Stimulated activated naive B cell treated with anti-CD40 and anti-IgM and Interleukin-4, amounts not matched to agents 10 μg/mL and 1 μg/mL and 100 μg/mL, for 72 hours (primary cell): ENCODE measurements at regions not wholly inside any gene's neighbourhood (a gene's known extent, or its start where the extent isn't known, plus 50 kb on each side); places are given as distances from the start of the nearest gene placed in this dataset.

ENCODE experiments used
- ATAC-seq, 2 donors: fragments of 150-1000 bp; cut with Tn5 transposase; replicated peaks; 2 replicates each; pipeline ENCODE4 v1.10.0; 2021; ENCODE audit warnings: moderate library complexity in 1 of 2
- DNase-seq: peaks from one replicate; pipeline ENCODE4 v3.0.0; 2021
- H3K27ac Mint-ChIP-seq: one replicate; pipeline ENCODE4 v1.8.0; 2022; ENCODE audit warnings: mild to moderate bottlenecking, mixed read lengths
- H3K27me3 Mint-ChIP-seq, 2 donors: one replicate each; pipeline ENCODE4 v1.8.0; 2022; ENCODE audit warnings: mixed read lengths in 2 of 2
- H3K36me3 Mint-ChIP-seq, 2 donors: one replicate each; pipeline ENCODE4 v1.8.0; 2022; ENCODE audit warnings: mixed read lengths in 2 of 2, mild to moderate bottlenecking in 1 of 2
- H3K4me1 Mint-ChIP-seq, 2 donors: one replicate each; pipeline ENCODE4 v1.8.0; 2022; ENCODE audit warnings: mixed read lengths in 2 of 2, mild to moderate bottlenecking in 1 of 2
- H3K4me3 Mint-ChIP-seq, 2 donors: one replicate each; pipeline ENCODE4 v1.8.0; 2022; ENCODE audit warnings: mild to moderate bottlenecking in 2 of 2, mixed read lengths in 2 of 2, moderate library complexity in 1 of 2
- H3K9me3 Mint-ChIP-seq, 2 donors: one replicate each; pipeline ENCODE4 v1.8.0; 2022; ENCODE audit warnings: mixed read lengths in 2 of 2, mild to moderate bottlenecking in 1 of 2

DNA sequence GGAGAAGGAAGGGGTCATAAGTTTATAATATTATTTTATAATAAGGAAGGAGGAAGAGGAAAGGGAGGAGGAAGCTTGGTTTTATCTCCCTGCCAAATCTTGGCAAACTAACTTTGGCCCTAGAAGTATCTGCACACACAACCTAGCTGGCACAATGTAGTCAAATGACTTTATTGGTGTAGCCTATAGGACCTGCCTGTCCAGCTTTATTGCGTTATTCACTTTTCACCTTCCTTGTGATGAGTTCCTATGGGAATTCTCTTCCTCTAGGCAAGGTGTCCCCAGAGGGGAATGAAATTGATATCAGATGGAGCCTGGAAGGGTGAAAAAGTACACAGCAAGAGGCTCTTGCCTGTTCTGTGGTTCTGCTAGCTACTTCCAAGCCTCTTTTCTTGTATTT is 111.2 kb upstream of the SLC25A36 start:
- H3K27ac Mint-ChIP-seq, result no peak overlapping the region
- no peak overlapping the region for H3K4me3 Mint-ChIP-seq
- DNase-seq (no peak), ATAC-seq (no peak)
- peaks cover 4 to 7% of the 10 kb centered on the region in 2 donors for H3K4me1 Mint-ChIP-seq
- no peaks in the 10 kb centered on the region for H3K9me3 Mint-ChIP-seq
- H3K27me3 Mint-ChIP-seq, result peaks cover 0 to 5% of the 10 kb centered on the region in 2 donors
- H3K36me3 Mint-ChIP-seq, result no peaks in the 10 kb centered on the region

DNA sequence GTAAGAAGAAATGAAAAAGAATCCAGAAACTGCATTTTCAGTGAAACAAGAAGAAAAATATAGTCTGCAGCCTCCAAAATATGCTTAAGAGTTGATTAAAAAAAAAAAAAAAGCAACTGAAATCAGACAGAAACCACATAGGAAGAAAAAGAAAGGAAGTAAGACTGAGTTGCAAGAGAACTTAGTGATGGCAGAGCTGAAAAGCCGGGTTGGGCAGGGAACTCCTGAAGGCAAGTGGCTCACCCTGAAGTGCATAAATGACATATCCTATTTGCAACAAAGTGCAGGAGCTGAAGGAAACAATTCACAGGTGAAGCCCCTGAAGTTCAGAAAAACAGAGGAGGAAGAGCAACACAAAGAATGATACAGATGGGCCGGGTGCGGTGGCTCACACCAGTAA is 108.8 kb upstream of the SLC25A36 start:
- Mint-ChIP-seq H3K36me3 (no peaks in the 10 kb centered on the region), H3K27me3 (peaks cover 0 to 5% of the 10 kb centered on the region in 2 donors), H3K27ac (no peak overlapping the region), H3K4me3 (peak overlapping the region in 1 of 2 donors; percentile 32), H3K4me1 (peaks cover 4 to 7% of the 10 kb centered on the region in 2 donors), H3K9me3 (no peaks in the 10 kb centered on the region)
- DNase-seq (no peak), ATAC-seq (peak in 1 of 2 donors; percentile 80)

DNA sequence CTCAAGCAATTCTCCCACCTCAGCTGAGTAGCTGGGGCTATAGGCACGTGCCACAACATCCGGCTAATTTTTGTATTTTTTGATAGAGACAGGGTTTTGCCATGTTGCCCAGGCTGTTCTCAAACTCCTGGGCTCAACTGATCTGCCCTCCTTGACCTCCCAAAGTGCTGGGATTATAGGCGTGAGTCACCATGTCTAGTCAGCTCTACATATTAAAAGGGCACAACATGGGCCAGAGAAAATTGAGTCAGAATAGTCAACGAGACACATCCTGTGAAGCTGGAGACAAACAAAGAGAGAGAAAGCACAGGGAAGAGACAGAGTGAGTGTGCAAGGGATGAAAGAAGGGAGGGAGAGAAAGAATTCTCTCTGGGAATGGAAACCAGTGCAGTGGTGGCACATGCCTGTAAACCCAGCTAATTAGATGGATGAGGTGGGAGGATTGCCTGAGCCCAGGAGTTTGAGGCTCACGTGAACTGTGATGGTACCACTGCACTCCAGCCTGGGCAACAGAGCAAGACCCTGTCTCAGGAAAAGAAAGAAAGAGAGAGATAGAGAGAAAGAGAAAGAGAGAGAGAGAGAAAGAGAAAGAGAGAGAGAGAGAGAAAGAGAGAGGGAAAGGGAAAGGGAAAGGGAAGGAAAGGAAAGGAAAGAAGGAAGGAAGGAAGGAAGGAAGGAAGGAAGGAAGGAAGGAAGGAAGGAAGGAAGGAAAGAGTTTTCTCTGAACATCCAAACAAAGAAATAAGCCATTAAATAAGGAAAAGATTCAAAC is 107.2 kb upstream of the SLC25A36 start:
- no peak overlapping the region for H3K27ac Mint-ChIP-seq
- H3K4me1 Mint-ChIP-seq, result peaks cover 4 to 7% of the 10 kb centered on the region in 2 donors
- ATAC-seq (no peak), DNase-seq (no peak)
- H3K27me3 Mint-ChIP-seq, result peaks cover 0 to 5% of the 10 kb centered on the region in 2 donors
- H3K4me3 Mint-ChIP-seq, result no peak overlapping the region
- H3K36me3 Mint-ChIP-seq, result no peaks in the 10 kb centered on the region
- no peaks in the 10 kb centered on the region for H3K9me3 Mint-ChIP-seq

DNA sequence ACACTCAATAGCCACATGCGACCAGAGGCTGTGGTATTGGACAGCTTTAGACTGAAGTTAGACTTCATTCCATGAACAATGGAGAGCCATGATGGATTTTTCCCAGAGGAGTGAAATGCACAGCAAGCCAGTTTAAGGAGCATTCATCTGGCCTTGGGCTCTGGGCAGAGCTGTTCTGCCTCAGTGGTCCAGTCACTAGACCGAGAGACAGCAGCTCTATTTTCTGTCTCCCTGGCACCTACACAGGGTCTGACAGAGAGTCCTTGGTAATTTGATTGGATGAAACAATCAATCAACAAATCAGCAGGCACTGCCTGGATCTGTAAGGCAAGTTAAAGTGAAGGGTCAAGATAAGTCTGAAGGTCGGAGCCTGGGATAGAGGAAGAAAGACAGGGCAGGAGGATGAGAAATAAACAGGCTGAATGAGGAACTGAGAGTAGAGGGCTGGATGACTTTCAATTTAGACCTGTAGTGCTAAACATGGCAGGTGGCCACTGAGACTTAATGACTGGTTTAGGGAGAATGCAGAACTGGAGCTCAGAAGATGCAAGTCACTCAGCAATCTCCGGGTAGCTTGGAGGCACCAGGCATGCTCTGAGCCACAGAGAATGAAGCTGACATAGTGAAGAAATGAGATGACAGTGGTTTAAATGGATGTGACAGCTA is 98.5 kb upstream of the SLC25A36 start:
- H3K4me1 Mint-ChIP-seq, result peaks cover 20 to 26% of the 10 kb centered on the region in 2 donors
- ATAC-seq (peak; percentile 96 to 98), DNase-seq (peak; percentile 51)
- no peaks in the 10 kb centered on the region for H3K36me3 Mint-ChIP-seq
- H3K27ac Mint-ChIP-seq, result peak overlapping the region; percentile 83
- H3K4me3 Mint-ChIP-seq, result peak overlapping the region; percentile 52 to 55
- no peaks in the 10 kb centered on the region for H3K27me3 Mint-ChIP-seq
- peaks cover 0 to 1% of the 10 kb centered on the region in 2 donors for H3K9me3 Mint-ChIP-seq

- Mint-ChIP-seq H3K36me3 (no peaks in the 10 kb centered on the region), H3K4me3 (peak overlapping the region; percentile 52 to 55), H3K4me1 (peaks cover 20 to 26% of the 10 kb centered on the region in 2 donors), H3K27me3 (no peaks in the 10 kb centered on the region), H3K9me3 (peaks cover 0 to 1% of the 10 kb centered on the region in 2 donors), H3K27ac (peak overlapping the region; percentile 83)
- no peak for ATAC-seq
- no peak for DNase-seq
These were observed 98.0 kb upstream of the SLC25A36 start for GRCh38 chr3:140843656-140844055.

- Mint-ChIP-seq H3K4me3 (no peak overlapping the region), H3K27ac (no peak overlapping the region), H3K27me3 (peaks cover 0 to 3% of the 10 kb centered on the region in 2 donors), H3K36me3 (no peaks in the 10 kb centered on the region), H3K4me1 (peaks cover 20 to 26% of the 10 kb centered on the region in 2 donors), H3K9me3 (peaks cover 0 to 1% of the 10 kb centered on the region in 2 donors)
- ATAC-seq (no peak), DNase-seq (no peak)
These were observed 97.6 kb upstream of the SLC25A36 start for GRCh38 chr3:140844072-140844471.

- H3K4me1 Mint-ChIP-seq, result peaks cover 20 to 26% of the 10 kb centered on the region in 2 donors
- peaks cover 0 to 1% of the 10 kb centered on the region in 2 donors for H3K9me3 Mint-ChIP-seq
- H3K27ac Mint-ChIP-seq, result no peak overlapping the region
- H3K4me3 Mint-ChIP-seq, result no peak overlapping the region
- peaks cover 0 to 11% of the 10 kb centered on the region in 2 donors for H3K27me3 Mint-ChIP-seq
- H3K36me3 Mint-ChIP-seq, result no peaks in the 10 kb centered on the region
- no peak for DNase-seq
- ATAC-seq, result no peak
These were observed 95.8 kb upstream of the SLC25A36 start for GRCh38 chr3:140845882-140846281.

DNA sequence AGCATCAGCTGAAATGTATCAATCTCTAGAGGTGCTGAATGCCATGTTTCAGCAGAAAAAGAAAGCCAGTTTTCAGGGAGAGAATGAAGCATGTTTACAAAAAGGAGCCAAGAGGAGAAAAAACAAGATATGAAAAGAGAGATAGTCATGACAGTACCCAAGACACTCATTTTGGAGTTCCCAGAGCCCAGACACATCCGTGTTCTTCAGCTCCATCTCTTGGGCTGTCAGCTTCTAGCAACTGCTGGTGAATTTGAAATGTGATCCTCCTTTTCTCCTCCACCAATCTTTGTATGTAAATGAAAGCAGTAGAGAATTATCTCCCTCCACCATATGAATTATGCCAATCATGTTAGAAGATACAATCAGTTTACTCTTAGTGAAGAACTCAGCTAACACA is 93.0 kb upstream of the SLC25A36 start:
- Mint-ChIP-seq H3K4me1 (peaks cover 11 to 18% of the 10 kb centered on the region in 2 donors), H3K27me3 (peaks cover 8 to 11% of the 10 kb centered on the region in 2 donors), H3K27ac (no peak overlapping the region), H3K4me3 (no peak overlapping the region), H3K36me3 (no peaks in the 10 kb centered on the region), H3K9me3 (peaks cover 0 to 3% of the 10 kb centered on the region in 2 donors)
- ATAC-seq (no peak), DNase-seq (no peak)

DNA sequence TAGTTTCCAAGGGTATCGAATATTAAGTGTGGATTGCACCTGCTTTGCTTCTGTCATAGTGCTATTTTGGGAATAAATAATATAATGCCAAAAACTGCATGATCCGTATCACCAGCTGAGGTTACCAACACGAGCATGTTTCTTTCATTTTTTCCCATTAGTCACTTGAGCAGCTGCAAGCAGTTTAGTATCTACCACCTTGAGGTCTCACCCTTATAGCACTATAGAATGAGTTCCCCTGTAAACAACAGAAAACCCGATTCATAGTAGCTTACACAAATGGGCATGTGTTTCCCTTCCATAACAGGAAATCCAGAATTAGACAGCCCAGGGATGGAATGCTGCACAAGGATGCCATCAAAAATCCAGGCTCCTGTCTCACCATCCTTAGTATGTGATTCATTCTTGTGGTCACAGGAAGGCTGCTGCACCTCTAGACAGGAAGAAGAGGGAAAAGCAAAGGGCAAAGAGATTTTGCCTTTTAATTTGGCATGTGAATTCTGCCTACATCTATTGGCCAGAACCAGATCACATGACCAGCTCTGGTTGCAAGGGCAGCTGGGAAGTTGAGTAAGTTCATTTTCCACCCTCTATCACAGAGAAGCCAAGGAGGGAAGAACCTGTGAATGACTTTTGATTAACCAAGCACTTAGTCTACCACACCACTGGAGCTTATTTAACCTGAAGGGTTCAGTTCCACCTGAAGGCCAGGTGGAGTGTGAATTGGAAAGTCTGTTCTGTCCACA is 91.3 kb upstream of the SLC25A36 start:
- ATAC-seq, result no peak
- no peak overlapping the region for H3K27ac Mint-ChIP-seq
- H3K4me1 Mint-ChIP-seq, result peaks cover 7 to 9% of the 10 kb centered on the region in 2 donors
- peaks cover 0 to 5% of the 10 kb centered on the region in 2 donors for H3K9me3 Mint-ChIP-seq
- no peak overlapping the region for H3K4me3 Mint-ChIP-seq
- H3K36me3 Mint-ChIP-seq, result no peaks in the 10 kb centered on the region
- DNase-seq, result no peak
- peaks cover 13 to 23% of the 10 kb centered on the region in 2 donors for H3K27me3 Mint-ChIP-seq

GRCh38 chr3:140854961-140855360 is 86.7 kb upstream of the SLC25A36 start:
- H3K4me1 Mint-ChIP-seq, result no peaks in the 10 kb centered on the region
- DNase-seq, result no peak
- H3K27me3 Mint-ChIP-seq, result peaks cover 12 to 13% of the 10 kb centered on the region in 2 donors
- H3K4me3 Mint-ChIP-seq, result no peak overlapping the region
- peaks cover 0 to 5% of the 10 kb centered on the region in 2 donors for H3K9me3 Mint-ChIP-seq
- no peaks in the 10 kb centered on the region for H3K36me3 Mint-ChIP-seq
- no peak overlapping the region for H3K27ac Mint-ChIP-seq
- ATAC-seq, result no peak

DNA sequence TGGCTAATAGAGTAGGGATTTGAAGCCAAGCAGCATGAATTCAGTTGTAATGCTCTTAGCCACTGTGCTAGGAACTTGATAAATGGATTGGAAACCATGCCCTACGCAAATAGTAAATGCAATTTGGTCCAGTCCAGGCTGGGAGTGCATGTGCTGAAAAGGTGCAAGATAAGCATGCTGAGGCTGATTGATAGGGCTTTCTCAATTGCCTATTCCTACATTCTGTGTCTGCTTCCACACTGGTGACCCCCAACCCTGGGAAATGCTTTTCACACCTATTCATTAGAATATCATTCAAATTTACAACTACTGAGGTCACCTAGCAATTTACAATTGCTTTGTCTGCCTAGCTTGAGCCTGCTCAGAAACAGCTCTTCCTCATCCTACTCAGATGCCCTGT is 84.7 kb upstream of the SLC25A36 start:
- H3K4me1 Mint-ChIP-seq, result no peaks in the 10 kb centered on the region
- ATAC-seq (no peak), DNase-seq (no peak)
- H3K27ac Mint-ChIP-seq, result no peak overlapping the region
- no peak overlapping the region for H3K4me3 Mint-ChIP-seq
- H3K9me3 Mint-ChIP-seq, result peaks cover 0 to 5% of the 10 kb centered on the region in 2 donors
- peaks cover 10 to 13% of the 10 kb centered on the region in 2 donors for H3K27me3 Mint-ChIP-seq
- H3K36me3 Mint-ChIP-seq, result no peaks in the 10 kb centered on the region

- no peak overlapping the region for H3K4me3 Mint-ChIP-seq
- peaks cover 13 to 24% of the 10 kb centered on the region in 2 donors for H3K27me3 Mint-ChIP-seq
- no peaks in the 10 kb centered on the region for H3K4me1 Mint-ChIP-seq
- peaks cover 0 to 3% of the 10 kb centered on the region in 2 donors for H3K9me3 Mint-ChIP-seq
- H3K27ac Mint-ChIP-seq, result no peak overlapping the region
- DNase-seq, result no peak
- H3K36me3 Mint-ChIP-seq, result no peaks in the 10 kb centered on the region
- ATAC-seq, result no peak
These were observed 83.6 kb upstream of the SLC25A36 start for GRCh38 chr3:140857993-140858392.

DNA sequence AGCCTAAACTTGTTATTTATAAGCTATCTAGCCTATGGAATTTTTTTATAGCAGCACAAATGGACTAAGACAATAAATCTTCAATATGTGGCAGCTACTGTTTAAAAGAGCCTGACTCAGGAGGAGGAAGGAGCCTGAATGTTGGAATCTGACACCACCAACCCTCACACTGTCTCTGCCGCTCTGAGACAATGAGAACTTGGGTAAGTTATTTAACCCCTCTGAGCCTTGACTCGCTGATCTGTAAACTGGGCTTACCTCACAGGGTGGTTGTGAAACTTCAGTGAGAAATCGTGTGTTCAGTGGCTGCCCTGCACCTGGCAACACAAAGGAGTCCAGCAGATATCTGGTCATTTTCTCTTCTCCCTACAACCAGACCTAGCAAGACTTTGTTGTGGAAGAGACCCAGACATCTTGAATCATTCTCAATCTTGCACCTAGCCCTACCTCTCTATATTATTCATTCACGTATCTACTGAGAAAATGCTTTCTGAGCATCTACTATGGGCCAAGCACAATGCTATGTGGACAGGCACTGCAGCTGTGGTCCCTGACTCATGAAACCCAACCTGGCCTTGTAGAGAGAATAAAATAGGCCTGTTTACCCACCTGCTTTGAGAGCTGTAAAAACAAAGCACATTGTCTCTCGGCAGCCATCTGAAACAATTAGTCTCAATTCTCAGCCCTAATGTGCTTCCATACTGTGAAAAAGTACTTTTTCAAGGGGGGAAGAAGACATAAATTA is 81.9 kb upstream of the SLC25A36 start:
- peaks cover 4 to 17% of the 10 kb centered on the region in 2 donors for H3K27me3 Mint-ChIP-seq
- no peak overlapping the region for H3K27ac Mint-ChIP-seq

GRCh38 chr3:140863580-140864009 is 78.0 kb upstream of the SLC25A36 start:
- no peaks in the 10 kb centered on the region for H3K36me3 Mint-ChIP-seq
- peaks cover 0 to 5% of the 10 kb centered on the region in 2 donors for H3K4me1 Mint-ChIP-seq
- DNase-seq (peak; percentile 35), ATAC-seq (peak; percentile 53 to 61)
- peaks cover 0 to 2% of the 10 kb centered on the region in 2 donors for H3K9me3 Mint-ChIP-seq
- H3K4me3 Mint-ChIP-seq, result no peak overlapping the region
- H3K27me3 Mint-ChIP-seq, result peaks cover 16 to 17% of the 10 kb centered on the region in 2 donors
- H3K27ac Mint-ChIP-seq, result no peak overlapping the region

More for the DNA sequence above, 81.9 kb upstream of the SLC25A36 start:
- DNase-seq, result no peak
- no peak for ATAC-seq
- Mint-ChIP-seq H3K9me3 (no peaks in the 10 kb centered on the region), H3K4me1 (peaks cover 0 to 5% of the 10 kb centered on the region in 2 donors), H3K36me3 (no peaks in the 10 kb centered on the region), H3K4me3 (no peak overlapping the region)
